SK-N-SH (cell line): ENCODE measurements at regions not wholly inside any gene's neighbourhood (a gene's known extent, or its start where the extent isn't known, plus 50 kb on each side); places are given as distances from the start of the nearest gene placed in this dataset.

Experiments used
- CTCF ChIA-PET: fragments of 300-600, 350-600 bp; formaldehyde crosslinking; extraction: SDS; loops from one replicate; lab custom pipeline; 2021; lab: Yijun Ruan, JAX
- POLR2A ChIA-PET: fragments of 350-600 bp; sonication (Branson Sonifier 250); formaldehyde crosslinking; extraction: SDS; loops from one replicate; lab custom pipeline; 2020; ENCODE audit warnings: antibody characterized with exemption, inconsistent platforms; lab: Yijun Ruan, JAX
- DNase-seq: peaks from one replicate; pipeline ENCODE4 v3.0.0; 2012
- H2AFZ ChIP-seq: fragments of 200-600 bp; sonication (generic); 2 replicates; pipeline ENCODE4 v1.8.1; 2016; ENCODE audit warnings: antibody characterized with exemption, mild to moderate bottlenecking, low read depth
- H3F3A ChIP-seq: fragments of 200-600 bp; sonication (generic); replicated peaks from 2 replicates; pipeline ENCODE3; 2016; ENCODE audit warnings: antibody characterized with exemption, mild to moderate bottlenecking; ENCODE audit not compliant: insufficient read depth
- H3K27ac ChIP-seq, 2 experiments: fragments of 200-500 bp in 1 of 2; fragments of 200-600 bp in 1 of 2; sonication (Bioruptor generic) in 1 of 2; sonication (generic), shearing (Covaris generic) in 1 of 2; 2 replicates each; pipeline versions ENCODE4 v1.5.1 to v1.6.1; 2014 to 2016; ENCODE audit warnings: low read depth in 2 of 2, inconsistent platforms in 1 of 2, low read length in 1 of 2, mild to moderate bottlenecking in 1 of 2, mixed read lengths in 1 of 2
- H3K27me3 ChIP-seq: fragments of 200-600 bp; sonication (generic), shearing (Covaris generic); 2 replicates; pipeline ENCODE4 v1.6.1; 2016; ENCODE audit warnings: mixed run types; ENCODE audit not compliant: insufficient read depth
- H3K36me3 ChIP-seq, 2 experiments: fragments of 200-500 bp in 1 of 2; fragments of 200-600 bp in 1 of 2; sonication (Bioruptor generic) in 1 of 2; sonication (generic) in 1 of 2; replicated peaks in 1 of 2; 2 replicates each; pipeline versions ENCODE3 to v1.5.1; 2014 to 2016; ENCODE audit warnings: low read length in 1 of 2, mild to moderate bottlenecking in 1 of 2; ENCODE audit not compliant: insufficient read depth in 2 of 2, control insufficient read depth in 1 of 2
- H3K4me1 ChIP-seq, 2 experiments: fragments of 200-500 bp in 1 of 2; fragments of 200-600 bp in 1 of 2; sonication (Bioruptor generic) in 1 of 2; sonication (generic), shearing (Covaris generic) in 1 of 2; 2 replicates each; pipeline versions ENCODE4 v1.5.1 to v1.6.1; 2014 to 2016; ENCODE audit warnings: low read depth in 1 of 2, low read length in 1 of 2, mixed run types in 1 of 2; ENCODE audit not compliant: insufficient read depth in 2 of 2, control insufficient read depth in 1 of 2
- H3K4me2 ChIP-seq: fragments of 200-600 bp; sonication (generic), shearing (Covaris generic); 2 replicates; pipeline ENCODE4 v1.6.1; 2017; ENCODE audit warnings: mixed run types
- H3K4me3 ChIP-seq, 2 experiments: fragments of 200-500 bp in 1 of 2; fragments of 200-600 bp in 1 of 2; sonication (Bioruptor generic) in 1 of 2; sonication (generic), shearing (Covaris generic) in 1 of 2; 2 replicates each; pipeline versions ENCODE4 v1.5.1 to v1.8.1; 2014 to 2016; ENCODE audit warnings: low read depth in 2 of 2, inconsistent platforms in 1 of 2, low read length in 1 of 2, mild to moderate bottlenecking in 1 of 2, mixed read lengths in 1 of 2, moderate library complexity in 1 of 2
- H3K79me2 ChIP-seq: fragments of 200-600 bp; sonication (generic); 2 replicates; pipeline ENCODE4 v1.8.1; 2017; ENCODE audit warnings: mild to moderate bottlenecking; ENCODE audit not compliant: insufficient read depth
- H3K9ac ChIP-seq: fragments of 200-600 bp; sonication (generic); 2 replicates; pipeline ENCODE4 v1.6.1; 2017; ENCODE audit warnings: mixed run types
- H3K9me2 ChIP-seq: fragments of 200-600 bp; sonication (generic); 2 replicates; pipeline ENCODE4 v1.6.1; 2017; ENCODE audit warnings: mixed run types
- H3K9me3 ChIP-seq: fragments of 200-600 bp; sonication (generic); 2 replicates; pipeline ENCODE4 v1.6.1; 2017; ENCODE audit warnings: mixed run types, mild to moderate bottlenecking, moderate library complexity
- H4K20me1 ChIP-seq: fragments of 200-600 bp; sonication (generic); 2 replicates; pipeline ENCODE4 v1.6.1; 2017; ENCODE audit warnings: mild to moderate bottlenecking, mixed run types; ENCODE audit not compliant: insufficient read depth
- CHD2 ChIP-seq: fragments of 150-350 bp; IDR thresholded peaks from 2 replicates; pipeline ENCODE4 v1.6.1; 2018; ENCODE audit warnings: low read length; ENCODE audit not compliant: partially characterized antibody
- EZH2phosphoT487 ChIP-seq: fragments of 200-600 bp; sonication (generic); IDR thresholded peaks from 2 replicates; pipeline ENCODE4 v1.6.1; 2017; ENCODE audit warnings: low read depth, mixed run types, mild to moderate bottlenecking, antibody characterized with exemption, moderate library complexity, borderline replicate concordance
- MEF2A ChIP-seq: IDR thresholded peaks from 2 replicates; pipeline ENCODE4 v1.4.0; 2012; ENCODE audit warnings: low read depth, borderline replicate concordance
- TAF1 ChIP-seq: IDR thresholded peaks from 2 replicates; pipeline ENCODE4 v1.6.1; 2012; ENCODE audit warnings: low read depth, mild to moderate bottlenecking, low read length, moderate library complexity, borderline replicate concordance
- TCF12 ChIP-seq: IDR thresholded peaks from 2 replicates; pipeline ENCODE4 v1.4.0; 2012
- TEAD4 ChIP-seq: IDR thresholded peaks from 2 replicates; pipeline ENCODE4 v1.4.0; 2012; ENCODE audit warnings: mild to moderate bottlenecking, borderline replicate concordance; ENCODE audit not compliant: insufficient read depth
- YY1 ChIP-seq: IDR thresholded peaks from 2 replicates; pipeline ENCODE4 v1.4.0; 2012; ENCODE audit warnings: low read depth, mild to moderate bottlenecking
- whole genome bisulfite sequencing: methylation state at CpG from one replicate; pipeline ENCODE4 v1.1.6; 2017; ENCODE audit warnings: low lambda C conversion rate; 5-methylcytosine and 5-hydroxymethylcytosine counted together
- TF ChIP-seq, protein P1 (sequence below): IDR thresholded peaks from 2 replicates; pipeline ENCODE4 v1.6.1; 2012; ENCODE audit warnings: mild to moderate bottlenecking, low read depth, low read length, moderate library complexity
- TF ChIP-seq, protein P2 (sequence below): fragments of 150-350 bp; IDR thresholded peaks from 2 replicates; pipeline ENCODE4 v1.6.1; 2017; ENCODE audit warnings: antibody characterized with exemption, low read length, low read depth, borderline replicate concordance
- TF ChIP-seq, protein P3 (sequence below): fragments of 200-600 bp; sonication (generic); IDR thresholded peaks from 2 replicates; pipeline ENCODE4 v1.6.1; 2017; ENCODE audit warnings: antibody characterized with exemption, mild to moderate bottlenecking, moderate library complexity

DNA sequence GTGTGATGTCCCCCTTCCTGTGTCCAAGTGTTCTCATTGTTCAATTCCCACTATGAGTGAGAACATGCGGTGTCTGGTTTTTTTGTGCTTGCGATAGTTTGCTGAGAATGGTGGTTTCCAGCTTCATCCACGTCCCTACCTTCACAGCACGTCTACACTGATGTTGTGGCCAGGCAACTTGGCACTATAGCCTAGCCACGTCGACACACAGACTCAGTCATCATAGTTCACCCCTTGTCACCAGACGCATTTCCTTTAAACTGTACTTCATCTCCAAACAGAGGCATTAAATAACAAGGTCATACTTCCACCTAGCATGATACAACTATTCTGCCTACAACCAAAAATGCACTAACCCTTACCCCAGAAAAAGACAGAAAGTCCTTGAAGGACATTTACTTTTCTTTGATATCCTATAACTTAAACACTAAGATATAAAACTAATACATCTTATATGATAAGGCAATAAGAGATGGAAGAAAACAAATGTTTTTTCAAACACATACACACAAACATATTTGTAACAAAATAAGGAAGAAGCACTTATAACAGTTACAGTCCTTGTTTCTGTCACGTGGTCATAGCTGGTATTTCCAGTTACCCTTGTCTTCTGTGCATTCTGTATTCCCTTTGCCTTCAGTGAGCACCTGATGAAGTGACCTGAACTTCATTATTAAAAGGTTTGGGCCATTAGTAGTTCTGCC lies 121.4 kb downstream of the KLF13 start:
- ChIA-PET POLR2A (no interaction called here), CTCF (no interaction called here)
- H3K9me2 ChIP-seq = no peaks in the 10 kb centered on the region
- H3K9ac ChIP-seq = no peak overlapping the region
- no peak for TF ChIP-seq TCF12
- no peaks in the 10 kb centered on the region for H3K9me3 ChIP-seq
- no peak overlapping the region for H2AFZ ChIP-seq
- peaks cover 3% of the 10 kb centered on the region for H3F3A ChIP-seq
- no peak overlapping the region for H3K4me2 ChIP-seq
- peaks cover 0 to 3% of the 10 kb centered on the region in 2 experiments; a peak in 1 of 4 replicates for H3K4me1 ChIP-seq
- H3K79me2 ChIP-seq = no peaks in the 10 kb centered on the region
- no peaks in the 10 kb centered on the region for H3K27me3 ChIP-seq
- no peak overlapping the region for H3K27ac ChIP-seq
- H4K20me1 ChIP-seq = no peaks in the 10 kb centered on the region
- no peaks in the 10 kb centered on the region for H3K36me3 ChIP-seq
- 59% methylated on average over 8 of the region's 8 CpGs for WGBS
- DNase-seq = no peak
- no peak overlapping the region for H3K4me3 ChIP-seq

- Histone ChIP-seq H4K20me1 (no peaks in the 10 kb centered on the region), H3K27me3 (no peaks in the 10 kb centered on the region), H3K9me2 (no peaks in the 10 kb centered on the region), H3K4me3 (no peak overlapping the region), H2AFZ (no peak overlapping the region), H3K79me2 (no peaks in the 10 kb centered on the region), H3K4me1 (no peaks in the 10 kb centered on the region), H3K9ac (no peak overlapping the region), H3K27ac (no peak overlapping the region), H3F3A (no peaks in the 10 kb centered on the region), H3K9me3 (no peaks in the 10 kb centered on the region), H3K4me2 (no peak overlapping the region), H3K36me3 (no peaks in the 10 kb centered on the region)
- 58% methylated on average over 5 of the region's 5 CpGs for WGBS
- ChIA-PET CTCF (interaction anchor here (1.0 kb wide), 1 partner anchor 40 kb away, joined by 3 read pairs; no protein-coding TSS in a partner anchor), POLR2A (no interaction called here)
- no peak for DNase-seq
- no peak for TF ChIP-seq EZH2phosphoT487
- no peak for TF ChIP-seq TCF12
Measured at GRCh38 chr15:31448635-31448979, 122.0 kb downstream of the KLF13 start.

DNA sequence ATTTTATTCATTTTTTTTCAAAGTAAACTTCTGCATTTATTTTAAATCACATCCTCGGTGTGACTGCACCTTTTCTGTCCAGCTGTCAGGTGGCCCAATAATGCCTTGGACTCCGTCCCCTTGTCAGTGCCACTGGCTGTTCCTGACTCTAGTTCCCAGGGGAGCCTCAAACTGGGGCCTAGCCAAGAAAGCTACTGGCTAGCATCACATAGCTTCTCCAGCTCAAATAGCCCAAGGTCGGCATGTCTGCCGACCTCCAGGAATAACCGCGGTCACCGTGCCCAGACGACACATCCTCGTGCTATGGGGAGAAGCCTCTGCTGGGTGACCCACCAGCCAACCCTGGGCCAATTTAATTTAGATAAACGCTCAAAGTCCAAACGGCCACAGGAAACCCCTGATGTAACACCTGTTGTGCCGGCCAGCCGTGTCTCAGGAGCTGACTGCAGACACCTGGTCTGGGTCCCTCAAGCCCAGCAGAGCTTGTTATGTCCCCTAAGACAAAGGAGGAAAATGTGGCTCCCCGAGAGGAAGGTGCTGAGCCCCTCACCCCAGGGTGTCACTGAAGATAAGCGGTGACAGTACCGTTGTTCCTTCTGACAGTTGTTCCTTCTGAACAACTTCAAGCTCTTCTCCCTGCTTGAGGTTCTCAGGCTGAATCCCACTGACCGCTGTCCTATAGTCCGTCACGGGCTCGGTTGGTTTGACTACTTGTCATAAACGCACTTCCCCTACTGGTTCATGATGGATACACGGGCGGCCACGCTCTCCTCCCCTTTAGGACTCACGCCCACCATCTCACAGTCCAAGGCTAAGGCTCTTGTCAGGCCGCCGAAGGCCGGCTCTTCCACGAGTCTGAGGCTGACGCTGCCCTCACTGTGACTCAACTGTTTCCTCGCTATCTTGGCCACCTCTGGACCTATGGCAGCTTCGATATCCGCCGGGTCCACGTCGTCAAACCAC lies 126.2 kb downstream of the KLF13 start:
- CTCF ChIA-PET = interaction anchor here (0.6 to 1.4 kb wide), 2 partner anchors 37 to 563 kb away, joined by 3 to 4 read pairs; no protein-coding TSS in a partner anchor
- H2AFZ ChIP-seq = no peak overlapping the region
- TF ChIP-seq, protein P1, sequence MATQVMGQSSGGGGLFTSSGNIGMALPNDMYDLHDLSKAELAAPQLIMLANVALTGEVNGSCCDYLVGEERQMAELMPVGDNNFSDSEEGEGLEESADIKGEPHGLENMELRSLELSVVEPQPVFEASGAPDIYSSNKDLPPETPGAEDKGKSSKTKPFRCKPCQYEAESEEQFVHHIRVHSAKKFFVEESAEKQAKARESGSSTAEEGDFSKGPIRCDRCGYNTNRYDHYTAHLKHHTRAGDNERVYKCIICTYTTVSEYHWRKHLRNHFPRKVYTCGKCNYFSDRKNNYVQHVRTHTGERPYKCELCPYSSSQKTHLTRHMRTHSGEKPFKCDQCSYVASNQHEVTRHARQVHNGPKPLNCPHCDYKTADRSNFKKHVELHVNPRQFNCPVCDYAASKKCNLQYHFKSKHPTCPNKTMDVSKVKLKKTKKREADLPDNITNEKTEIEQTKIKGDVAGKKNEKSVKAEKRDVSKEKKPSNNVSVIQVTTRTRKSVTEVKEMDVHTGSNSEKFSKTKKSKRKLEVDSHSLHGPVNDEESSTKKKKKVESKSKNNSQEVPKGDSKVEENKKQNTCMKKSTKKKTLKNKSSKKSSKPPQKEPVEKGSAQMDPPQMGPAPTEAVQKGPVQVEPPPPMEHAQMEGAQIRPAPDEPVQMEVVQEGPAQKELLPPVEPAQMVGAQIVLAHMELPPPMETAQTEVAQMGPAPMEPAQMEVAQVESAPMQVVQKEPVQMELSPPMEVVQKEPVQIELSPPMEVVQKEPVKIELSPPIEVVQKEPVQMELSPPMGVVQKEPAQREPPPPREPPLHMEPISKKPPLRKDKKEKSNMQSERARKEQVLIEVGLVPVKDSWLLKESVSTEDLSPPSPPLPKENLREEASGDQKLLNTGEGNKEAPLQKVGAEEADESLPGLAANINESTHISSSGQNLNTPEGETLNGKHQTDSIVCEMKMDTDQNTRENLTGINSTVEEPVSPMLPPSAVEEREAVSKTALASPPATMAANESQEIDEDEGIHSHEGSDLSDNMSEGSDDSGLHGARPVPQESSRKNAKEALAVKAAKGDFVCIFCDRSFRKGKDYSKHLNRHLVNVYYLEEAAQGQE = no peak
- TF ChIP-seq CHD2 (no peak), MEF2A (no peak), YY1 (no peak), TAF1 (no peak), TEAD4 (no peak), EZH2phosphoT487 (no peak)
- TF ChIP-seq, protein P2, sequence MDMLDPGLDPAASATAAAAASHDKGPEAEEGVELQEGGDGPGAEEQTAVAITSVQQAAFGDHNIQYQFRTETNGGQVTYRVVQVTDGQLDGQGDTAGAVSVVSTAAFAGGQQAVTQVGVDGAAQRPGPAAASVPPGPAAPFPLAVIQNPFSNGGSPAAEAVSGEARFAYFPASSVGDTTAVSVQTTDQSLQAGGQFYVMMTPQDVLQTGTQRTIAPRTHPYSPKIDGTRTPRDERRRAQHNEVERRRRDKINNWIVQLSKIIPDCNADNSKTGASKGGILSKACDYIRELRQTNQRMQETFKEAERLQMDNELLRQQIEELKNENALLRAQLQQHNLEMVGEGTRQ = no peak
- TF ChIP-seq, protein P3, sequence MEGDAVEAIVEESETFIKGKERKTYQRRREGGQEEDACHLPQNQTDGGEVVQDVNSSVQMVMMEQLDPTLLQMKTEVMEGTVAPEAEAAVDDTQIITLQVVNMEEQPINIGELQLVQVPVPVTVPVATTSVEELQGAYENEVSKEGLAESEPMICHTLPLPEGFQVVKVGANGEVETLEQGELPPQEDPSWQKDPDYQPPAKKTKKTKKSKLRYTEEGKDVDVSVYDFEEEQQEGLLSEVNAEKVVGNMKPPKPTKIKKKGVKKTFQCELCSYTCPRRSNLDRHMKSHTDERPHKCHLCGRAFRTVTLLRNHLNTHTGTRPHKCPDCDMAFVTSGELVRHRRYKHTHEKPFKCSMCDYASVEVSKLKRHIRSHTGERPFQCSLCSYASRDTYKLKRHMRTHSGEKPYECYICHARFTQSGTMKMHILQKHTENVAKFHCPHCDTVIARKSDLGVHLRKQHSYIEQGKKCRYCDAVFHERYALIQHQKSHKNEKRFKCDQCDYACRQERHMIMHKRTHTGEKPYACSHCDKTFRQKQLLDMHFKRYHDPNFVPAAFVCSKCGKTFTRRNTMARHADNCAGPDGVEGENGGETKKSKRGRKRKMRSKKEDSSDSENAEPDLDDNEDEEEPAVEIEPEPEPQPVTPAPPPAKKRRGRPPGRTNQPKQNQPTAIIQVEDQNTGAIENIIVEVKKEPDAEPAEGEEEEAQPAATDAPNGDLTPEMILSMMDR = no peak

More for the DNA sequence above, 126.2 kb downstream of the KLF13 start:
- H3K27ac ChIP-seq = no peak overlapping the region
- H3K36me3 ChIP-seq = no peaks in the 10 kb centered on the region
- no peaks in the 10 kb centered on the region for H3K9me3 ChIP-seq
- WGBS = 79% methylated on average over 30 of the region's 36 CpGs
- POLR2A ChIA-PET = no interaction called here
- H3K4me2 ChIP-seq = no peak overlapping the region
- no peaks in the 10 kb centered on the region for H3K9me2 ChIP-seq
- H4K20me1 ChIP-seq = no peaks in the 10 kb centered on the region
- DNase-seq = no peak
- H3K4me1 ChIP-seq = no peaks in the 10 kb centered on the region
- H3K27me3 ChIP-seq = no peaks in the 10 kb centered on the region
- H3K4me3 ChIP-seq = no peak overlapping the region
- no peaks in the 10 kb centered on the region for H3F3A ChIP-seq
- H3K79me2 ChIP-seq = no peaks in the 10 kb centered on the region
- no peak overlapping the region for H3K9ac ChIP-seq
